ENCODE measurements at regions not wholly inside any gene's neighbourhood (a gene's known extent, or its start where the extent isn't known, plus 50 kb on each side); places are given as distances from the start of the nearest gene placed in this dataset.

DNA sequence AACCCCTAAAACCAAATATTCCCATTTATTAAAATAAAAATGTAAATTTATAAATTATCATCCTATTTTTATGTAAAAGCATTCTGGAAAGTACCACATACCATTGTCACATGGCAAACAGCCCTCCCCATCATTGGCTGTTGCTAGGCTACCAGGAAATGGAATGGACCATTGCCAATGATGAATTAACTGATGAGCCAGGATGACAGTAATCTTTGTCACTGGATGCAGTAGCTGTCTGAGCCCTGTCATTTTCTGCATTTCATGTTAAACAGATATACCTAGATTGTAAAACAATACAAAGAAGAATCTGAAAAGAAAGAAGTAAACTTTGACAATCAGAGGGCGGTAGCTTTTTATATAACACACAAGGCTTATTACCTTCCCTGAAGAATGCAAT is 641.4 kb downstream of the BCL11A start:
- no peak overlapping the region for H3K4me3 ChIP-seq (ENCODE audit: low read length)
- no peak for DNase-seq (ENCODE audit: low read depth)
- TF ChIP-seq, protein P1, sequence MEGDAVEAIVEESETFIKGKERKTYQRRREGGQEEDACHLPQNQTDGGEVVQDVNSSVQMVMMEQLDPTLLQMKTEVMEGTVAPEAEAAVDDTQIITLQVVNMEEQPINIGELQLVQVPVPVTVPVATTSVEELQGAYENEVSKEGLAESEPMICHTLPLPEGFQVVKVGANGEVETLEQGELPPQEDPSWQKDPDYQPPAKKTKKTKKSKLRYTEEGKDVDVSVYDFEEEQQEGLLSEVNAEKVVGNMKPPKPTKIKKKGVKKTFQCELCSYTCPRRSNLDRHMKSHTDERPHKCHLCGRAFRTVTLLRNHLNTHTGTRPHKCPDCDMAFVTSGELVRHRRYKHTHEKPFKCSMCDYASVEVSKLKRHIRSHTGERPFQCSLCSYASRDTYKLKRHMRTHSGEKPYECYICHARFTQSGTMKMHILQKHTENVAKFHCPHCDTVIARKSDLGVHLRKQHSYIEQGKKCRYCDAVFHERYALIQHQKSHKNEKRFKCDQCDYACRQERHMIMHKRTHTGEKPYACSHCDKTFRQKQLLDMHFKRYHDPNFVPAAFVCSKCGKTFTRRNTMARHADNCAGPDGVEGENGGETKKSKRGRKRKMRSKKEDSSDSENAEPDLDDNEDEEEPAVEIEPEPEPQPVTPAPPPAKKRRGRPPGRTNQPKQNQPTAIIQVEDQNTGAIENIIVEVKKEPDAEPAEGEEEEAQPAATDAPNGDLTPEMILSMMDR (conservative IDR thresholded peaks at IDR 0.05; ENCODE audit: low read length) = no peak

DNA sequence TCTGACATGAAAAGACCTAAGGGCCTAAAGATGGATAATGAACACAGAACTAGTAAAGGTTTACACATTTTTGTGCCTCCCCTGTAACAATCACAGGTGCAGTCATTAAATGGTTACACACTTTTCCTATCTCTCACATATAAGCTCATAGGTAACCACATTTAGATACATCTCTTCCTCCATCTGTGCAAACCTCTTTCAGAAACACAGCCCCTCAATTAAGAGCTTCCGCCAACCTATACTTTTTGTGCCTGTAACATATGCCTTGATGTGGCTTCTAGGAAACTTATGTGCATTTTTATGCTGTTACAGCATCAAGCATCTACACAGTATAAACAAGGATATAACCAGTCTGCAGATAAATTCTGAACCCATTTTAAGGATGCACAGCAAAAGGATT is 643.3 kb downstream of the BCL11A start:
- no peak overlapping the region for H3K4me3 ChIP-seq (ENCODE audit: low read length)
- no peak for DNase-seq (ENCODE audit: low read depth)
- TF ChIP-seq, protein P1 (conservative IDR thresholded peaks at IDR 0.05; ENCODE audit: low read length) = no peak

DNA sequence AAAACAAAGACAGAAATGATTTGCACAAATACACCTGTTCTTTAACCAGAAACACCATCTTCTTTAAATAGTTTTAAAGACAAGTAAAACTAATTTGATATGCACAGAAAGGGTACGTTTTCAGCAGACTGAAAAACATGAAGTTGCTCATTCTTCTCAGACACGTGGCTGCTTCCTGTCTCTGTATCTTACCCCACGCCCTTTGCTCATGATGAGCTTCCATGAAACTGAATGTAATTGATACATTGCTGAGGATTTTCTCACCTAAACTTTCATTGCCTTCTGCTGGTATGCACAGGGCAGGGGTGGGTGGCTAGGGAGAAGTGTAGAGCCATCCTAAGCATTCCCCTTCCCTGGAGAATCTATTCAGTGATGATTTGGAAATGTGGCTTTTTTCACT is 644.3 kb downstream of the BCL11A start:
- TF ChIP-seq, protein P1 (conservative IDR thresholded peaks at IDR 0.05; ENCODE audit: low read length) = no peak

DNA sequence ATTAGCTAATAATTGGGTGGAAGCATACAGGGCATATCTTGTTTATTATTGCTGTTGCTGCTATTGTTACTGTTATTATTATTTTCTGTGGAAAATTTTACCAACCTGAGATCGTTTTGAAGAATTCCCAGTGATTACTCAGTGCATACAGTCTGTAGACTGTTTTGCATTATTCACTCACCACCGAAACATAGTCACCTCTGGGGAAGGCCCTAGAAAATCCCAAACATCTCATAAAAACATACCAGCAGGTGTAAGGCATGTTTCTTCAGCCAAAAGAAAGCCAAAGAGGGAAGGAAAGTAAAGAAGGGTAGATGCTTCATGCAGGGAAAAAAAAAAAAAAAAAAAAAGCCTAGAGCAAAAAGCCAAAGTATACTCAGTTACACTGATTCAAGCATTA is 647.7 kb downstream of the BCL11A start:
- TF ChIP-seq, protein P1 (conservative IDR thresholded peaks at IDR 0.05; ENCODE audit: low read length) = no peak
- no peak overlapping the region for H3K4me3 ChIP-seq (ENCODE audit: low read length)
- no peak for DNase-seq (ENCODE audit: low read depth)

More for the DNA sequence above, 644.3 kb downstream of the BCL11A start:
- H3K4me3 ChIP-seq (ENCODE audit: low read length) = no peak overlapping the region
- no peak for DNase-seq (ENCODE audit: low read depth)

DNA sequence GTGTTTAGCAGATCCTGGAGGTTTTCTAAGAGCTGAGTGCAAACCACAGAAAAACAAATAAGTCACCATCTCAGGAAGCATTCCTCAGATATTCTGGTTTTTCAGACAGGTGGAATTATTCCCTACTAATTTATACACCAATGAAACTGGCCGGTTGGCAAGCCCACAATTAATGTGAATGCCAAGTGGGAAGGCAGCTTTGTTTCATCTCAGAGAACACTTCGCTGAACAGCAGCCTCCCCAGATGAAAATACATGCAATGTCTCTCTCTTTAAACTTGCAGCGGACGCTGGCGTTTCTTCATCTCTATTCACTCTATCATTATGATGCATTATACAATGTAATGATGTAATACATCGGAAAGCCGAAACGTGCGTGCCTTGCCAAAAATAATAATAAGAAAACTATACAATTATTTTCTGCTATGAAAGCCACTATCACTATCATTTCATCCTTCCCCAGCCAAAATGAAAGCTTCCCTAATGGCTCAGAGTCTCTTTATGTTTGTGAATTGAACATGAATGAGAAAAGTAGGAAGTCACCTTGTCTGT is 649.4 kb downstream of the BCL11A start:
- TF ChIP-seq, protein P1 (conservative IDR thresholded peaks at IDR 0.05; ENCODE audit: low read length) = no peak
- H3K4me3 ChIP-seq (ENCODE audit: low read length) = no peak overlapping the region
- no peak for DNase-seq (ENCODE audit: low read depth)

DNA sequence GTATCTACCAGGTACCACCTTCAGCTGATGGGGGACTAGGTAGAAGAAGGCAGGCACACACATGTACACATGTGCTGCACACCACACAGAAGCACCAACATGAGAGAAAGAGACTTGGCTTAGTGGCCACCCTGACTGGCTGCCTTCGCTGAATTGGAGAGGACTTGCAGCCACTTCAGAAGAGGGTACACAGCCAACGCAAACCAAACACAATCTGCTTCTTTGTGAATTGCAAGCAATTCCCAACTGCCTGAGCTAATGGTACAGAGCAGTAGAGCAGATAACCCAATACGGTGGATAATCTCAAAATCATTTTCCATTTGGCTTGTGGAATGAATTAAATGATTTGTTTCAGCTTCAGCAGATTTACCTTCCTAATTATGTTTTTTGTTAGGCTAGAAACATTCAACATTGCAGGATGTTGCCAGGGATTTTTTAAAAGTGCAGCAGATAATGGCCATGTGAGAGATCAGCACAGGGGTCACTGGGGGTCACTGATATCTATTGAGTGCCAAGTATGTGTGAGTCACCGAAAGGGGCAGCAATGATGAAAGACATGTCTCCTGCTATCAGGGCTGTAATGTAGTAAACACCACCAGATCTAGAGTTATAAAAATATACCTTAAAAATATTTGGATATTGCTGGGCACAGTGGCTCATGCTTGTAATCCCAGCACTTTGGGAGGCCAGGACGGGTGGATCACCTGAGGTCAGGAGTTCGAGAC is 652.6 kb downstream of the BCL11A start:
- TF ChIP-seq, protein P1 (conservative IDR thresholded peaks at IDR 0.05; ENCODE audit: low read length) = no peak
- no peak for DNase-seq (ENCODE audit: low read depth)

DNA sequence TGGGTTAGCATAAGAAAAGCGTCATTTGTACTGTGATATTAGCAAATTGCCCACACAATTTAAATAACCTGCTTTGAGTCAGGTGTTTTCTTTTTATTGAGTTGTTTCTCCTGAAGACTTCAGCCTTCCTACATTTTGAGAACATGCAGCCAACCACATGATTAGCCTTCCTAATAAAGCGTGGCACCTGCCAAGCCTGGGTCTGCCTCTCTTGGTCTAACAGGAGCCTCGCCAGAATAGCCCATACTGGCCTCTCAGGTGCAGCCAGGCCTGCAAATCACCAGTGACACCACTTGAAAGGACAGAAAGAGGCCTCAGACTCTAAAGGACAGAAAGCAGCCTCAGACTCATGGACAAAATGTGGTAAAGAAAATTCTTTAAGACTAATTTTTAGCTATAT is 653.8 kb downstream of the BCL11A start:
- no peak overlapping the region for H3K4me3 ChIP-seq (ENCODE audit: low read length)
- DNase-seq (ENCODE audit: low read depth) = no peak
- TF ChIP-seq, protein P1 (conservative IDR thresholded peaks at IDR 0.05; ENCODE audit: low read length) = no peak

More for the DNA sequence above, 652.6 kb downstream of the BCL11A start:
- no peak overlapping the region for H3K4me3 ChIP-seq (ENCODE audit: low read length)
